HG03442 (cell line): ENCODE measurements at regions not wholly inside any gene's neighbourhood (a gene's known extent, or its start where the extent isn't known, plus 50 kb on each side); places are given as distances from the start of the nearest gene placed in this dataset.
"Not testable (repeated sequence)": the region's sequence is repeated elsewhere in the genome, so short reads cannot be mapped to it uniquely, and the experiment has no call there.

Source experiments
- ATAC-seq: cut with Tn5 transposase; IDR thresholded peaks from one replicate; pipeline ENCODE4 v1.9.1; 2021; ENCODE audit warnings: mild to moderate bottlenecking, moderate library complexity; ENCODE audit not compliant: unreplicated experiment

DNA sequence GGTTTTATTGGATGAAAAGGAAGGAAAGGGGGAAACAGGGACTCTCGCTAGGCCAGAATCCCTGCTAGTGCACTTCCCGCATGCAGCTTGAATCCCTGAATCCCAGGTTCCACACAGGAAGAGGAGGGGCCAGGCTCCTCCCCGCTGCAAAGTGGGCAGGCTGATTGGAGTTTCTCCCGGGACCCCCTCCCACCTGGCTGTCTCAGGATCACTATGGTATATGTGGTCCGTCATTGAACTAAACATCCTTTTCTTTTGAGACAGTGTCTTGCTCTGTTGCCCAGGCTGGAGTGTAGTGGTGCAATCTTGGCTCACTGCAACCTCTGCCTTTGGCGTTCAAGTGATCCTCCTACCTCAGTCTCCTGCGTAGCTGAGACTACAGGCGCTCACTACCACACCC lies 70.7 kb downstream of the FAM50B start:
- ATAC-seq: no peak

DNA sequence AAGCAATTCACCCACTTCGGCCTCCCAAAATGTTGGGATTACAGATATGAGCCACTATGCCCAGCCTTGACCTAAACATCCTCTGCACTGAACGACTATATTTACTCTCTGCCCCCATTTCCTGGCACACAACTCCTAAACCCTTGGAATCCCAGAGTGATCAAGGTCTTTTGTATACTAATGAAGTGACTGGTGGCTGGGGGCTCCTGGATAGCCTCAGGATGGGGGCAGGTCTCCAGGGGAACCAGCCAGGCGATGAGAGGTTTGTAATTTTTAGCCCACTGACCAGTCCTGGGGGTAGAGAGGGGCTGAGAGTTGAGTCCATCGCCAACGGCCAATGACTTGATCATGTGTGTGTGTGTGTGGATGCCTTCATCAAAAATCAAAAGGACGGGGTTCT lies 71.1 kb downstream of the FAM50B start:
- no peak for ATAC-seq

DNA sequence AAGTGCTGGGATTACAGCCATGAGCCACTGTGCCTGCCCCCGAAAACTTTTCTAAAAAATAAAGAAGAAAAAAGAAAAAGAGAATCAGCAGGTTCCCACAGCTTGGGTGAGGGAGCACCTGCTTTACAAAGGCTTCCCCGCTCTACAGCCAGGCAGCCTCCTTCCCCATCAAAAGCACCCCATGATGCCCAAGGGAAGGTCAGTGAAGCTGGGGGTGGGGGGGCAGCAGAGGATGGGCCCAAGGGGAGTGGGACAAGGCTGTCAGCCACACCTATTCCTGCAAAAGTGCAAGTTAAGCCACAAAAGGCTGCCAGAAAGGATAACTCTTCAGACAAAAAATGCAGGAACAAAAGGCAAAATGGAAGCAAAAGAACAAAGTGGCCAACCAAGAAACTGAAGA lies 72.5 kb downstream of the FAM50B start:
- no peak for ATAC-seq

DNA sequence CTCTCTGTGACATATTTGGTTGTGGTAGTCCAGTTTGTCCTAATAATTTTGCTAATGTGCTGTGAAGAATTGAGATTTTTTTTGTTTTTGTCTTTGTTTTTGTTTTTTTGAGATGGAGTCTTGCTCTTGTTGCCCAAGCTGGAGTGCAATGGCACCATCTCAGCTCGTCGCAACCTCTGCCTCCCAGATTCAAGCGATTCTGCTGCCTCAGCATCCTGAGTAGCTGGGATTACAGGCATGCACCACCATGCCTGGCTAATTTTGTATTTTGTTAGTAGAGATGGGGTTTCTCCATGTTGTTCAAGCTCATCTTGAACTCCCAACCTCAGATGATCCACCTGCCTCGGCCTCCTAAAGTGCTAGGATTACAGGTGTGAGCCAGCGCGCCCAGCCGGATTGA lies 73.4 kb downstream of the FAM50B start:
- not testable (repeated sequence) for ATAC-seq

DNA sequence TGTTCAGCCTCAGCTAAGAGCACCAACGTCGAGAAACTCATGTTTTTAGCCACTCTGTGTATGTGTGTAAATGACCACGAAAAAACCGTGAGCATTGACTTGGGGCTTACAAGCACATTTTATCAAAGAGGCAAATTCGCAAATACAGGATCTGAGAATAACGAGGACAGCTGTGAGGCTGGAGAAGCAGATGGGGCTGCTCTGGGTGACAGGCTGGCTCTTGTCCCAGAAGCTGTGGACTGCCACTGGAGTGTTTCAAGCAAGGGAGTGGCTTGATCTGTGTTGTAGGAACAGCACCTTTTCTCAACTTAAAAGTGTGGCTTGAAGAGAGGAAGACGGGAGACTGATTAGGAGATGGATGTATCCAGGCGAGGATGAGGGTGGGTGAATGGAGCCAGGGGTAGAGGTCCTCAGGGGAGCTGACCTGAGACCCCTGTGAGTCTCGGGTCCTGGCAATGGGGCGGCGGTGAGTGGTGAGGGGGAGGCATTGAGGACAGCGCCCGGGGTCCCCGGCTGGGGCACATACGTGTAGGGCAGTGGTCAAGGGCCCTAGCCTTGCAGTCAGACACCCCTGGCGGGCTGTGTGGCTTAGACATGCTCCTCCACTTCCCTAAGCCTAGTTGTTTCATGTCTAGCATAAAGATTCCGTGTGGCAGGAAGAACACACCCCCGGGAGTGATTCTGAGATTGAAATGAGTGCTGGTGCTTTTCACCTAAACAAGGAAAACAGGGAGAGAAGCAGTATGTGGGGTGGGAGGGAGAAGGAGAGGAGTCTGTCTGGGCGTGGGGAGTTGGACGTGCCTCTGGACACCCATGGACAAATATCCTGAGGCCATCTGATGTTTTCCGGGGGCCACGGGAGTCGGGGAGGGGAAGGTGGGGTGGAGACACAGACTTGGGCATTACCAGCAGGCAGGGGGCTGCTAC lies 76.3 kb downstream of the FAM50B start:
- not testable (repeated sequence) for ATAC-seq

DNA sequence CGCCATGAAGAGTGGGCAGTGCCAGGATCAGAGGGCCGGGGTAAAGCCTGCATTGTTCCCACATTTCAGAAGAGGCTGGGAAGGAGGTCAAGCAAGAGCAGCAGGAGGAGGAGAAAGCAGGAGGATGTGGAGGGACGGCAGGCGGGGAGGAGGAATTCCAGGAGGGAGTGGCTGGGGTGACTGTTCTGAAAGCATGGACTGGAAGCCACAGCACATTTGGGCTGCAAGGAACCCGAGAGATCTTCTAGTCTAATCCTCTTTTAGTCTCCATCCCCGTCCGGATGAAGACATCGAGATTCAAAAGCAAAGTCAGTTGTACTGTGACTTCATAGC lies 76.9 kb downstream of the FAM50B start:
- ATAC-seq: no peak

DNA sequence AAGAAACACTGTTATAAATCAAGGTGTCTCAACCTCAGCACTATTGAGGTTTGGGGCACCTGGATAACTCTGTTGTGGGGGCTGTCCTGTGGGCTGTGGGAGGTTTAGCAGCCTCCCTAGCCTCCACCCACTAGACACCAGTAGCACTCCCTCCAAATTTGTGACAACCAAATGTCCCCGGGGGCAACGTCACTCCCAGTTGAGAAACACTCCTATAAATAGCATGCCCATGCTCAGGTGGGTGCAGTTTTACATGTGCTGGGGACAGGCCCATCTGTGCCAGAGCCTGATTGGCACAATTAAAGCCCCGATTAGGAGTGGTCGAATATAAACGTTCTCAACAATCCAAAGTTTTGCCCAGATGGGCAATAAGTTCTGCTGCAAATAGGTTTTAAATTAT lies 78.9 kb downstream of the FAM50B start:
- no peak for ATAC-seq

DNA sequence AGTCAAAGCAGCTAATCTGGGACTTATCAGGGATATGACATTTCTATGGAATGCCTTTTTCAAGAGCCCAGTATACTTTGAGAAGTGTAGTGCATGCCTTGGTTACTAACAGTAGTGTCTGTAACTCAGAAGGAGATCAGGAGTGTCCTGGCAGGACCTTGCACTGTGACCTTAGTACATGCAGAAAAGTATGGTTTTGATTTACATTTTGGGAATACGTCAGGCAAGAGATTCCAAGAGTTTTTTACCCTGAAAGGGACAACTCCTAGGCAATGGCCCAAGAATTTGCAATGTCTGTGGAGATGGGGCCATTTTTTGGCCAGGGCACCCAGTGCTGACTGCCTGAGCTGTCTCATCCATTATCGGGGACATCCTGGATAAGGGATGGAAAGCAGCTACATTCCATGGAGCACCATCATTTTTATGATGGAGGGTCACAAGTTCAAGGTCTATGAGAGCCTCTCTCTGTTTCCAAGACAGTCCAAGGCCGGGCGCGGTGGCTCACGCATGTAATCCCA lies 80.2 kb downstream of the FAM50B start:
- no peak for ATAC-seq

DNA sequence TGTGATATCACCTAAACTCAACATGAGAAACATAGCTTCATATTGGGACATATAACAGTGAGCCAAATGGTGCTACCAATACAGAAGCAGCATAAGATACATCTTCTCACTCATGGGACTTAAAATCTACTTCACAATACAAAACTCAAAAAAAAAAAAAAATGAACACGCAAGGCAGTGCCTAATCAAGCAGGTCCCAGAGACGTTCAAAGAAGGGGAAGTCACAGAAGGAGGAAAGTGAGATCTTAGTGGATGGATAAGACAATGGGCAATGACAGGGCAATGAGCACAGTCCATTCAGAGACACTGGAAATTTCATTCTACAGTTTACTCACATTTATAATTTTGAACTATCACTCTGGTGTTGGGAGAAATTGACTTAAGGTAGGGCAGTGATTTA lies 88.3 kb downstream of the FAM50B start:
- ATAC-seq: no peak

DNA sequence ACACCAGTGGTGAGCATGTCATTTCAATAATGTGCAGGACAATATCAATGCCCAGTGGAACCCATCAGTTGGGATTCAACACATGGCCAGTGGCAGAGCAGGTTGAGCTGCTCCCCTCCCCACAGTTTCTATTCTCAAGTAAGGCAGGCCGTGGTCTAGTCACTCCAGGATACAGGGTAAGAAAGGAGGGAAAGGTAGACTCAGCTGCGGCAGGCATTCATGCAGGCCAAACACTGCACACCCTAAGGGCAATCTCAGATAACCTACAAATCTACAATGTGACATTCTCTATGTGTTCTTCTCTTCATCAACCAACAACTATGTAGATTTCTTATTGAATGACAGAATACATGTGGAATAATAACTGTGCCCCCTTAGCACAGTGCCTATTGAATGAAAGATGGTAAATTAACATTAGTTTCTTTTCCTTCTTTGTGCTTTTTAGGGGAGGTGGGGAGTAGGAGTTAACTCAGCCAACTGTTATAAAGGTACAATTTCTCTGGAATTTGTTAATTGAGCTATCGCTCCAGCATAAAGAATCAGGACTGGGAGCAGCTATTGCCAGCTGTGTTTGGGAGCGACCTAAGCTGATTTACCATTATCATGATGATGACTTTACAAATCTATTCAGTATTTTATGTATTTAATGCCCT lies 89.7 kb downstream of the FAM50B start:
- ATAC-seq: no peak

DNA sequence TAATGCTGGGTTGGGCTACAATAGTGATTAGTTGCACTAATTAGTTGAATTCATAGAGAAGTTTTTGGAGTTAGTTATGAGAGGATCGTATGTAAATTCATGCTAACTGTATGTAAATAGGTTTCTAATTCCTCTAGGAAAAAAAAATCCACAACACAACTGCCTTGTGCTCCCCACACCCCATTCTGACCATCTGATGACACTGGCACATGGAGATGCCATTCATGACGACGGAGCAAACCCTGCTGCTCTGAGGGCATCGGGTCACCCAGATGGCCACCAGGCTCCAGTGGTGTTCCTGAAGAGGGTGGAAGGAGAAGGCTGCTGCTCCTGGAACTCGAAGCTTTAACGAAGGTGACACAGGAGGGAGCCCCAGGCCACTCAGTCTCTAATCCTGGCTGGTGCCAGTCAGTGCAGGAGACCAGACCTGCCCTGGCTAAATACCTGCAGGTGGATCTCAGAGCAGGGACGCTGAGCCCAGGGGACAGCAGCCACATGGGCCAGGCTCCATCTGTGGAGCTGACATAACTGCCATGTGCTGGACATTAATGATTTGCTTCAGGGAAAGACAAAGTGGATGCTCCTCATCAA lies 90.3 kb downstream of the FAM50B start:
- no peak for ATAC-seq

DNA sequence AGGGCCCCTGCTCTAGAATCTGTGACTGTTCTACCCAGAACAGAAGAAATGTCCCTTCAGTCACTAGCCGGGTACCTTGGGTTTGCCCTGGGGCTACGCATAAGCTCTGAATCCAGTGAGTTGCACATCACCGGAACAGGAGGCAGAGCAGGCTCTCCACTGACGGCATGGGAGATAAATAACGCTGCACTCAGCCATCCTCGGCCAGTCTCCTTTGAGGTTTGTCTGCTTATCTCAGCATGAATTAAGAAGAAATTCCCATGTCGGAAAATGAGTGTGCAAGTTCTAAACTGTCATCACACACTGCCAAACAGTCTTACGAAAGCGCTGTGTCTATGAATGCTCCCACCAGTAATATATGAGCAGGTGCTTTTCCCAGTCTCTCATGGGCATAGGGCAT lies 90.8 kb downstream of the FAM50B start:
- ATAC-seq: no peak

DNA sequence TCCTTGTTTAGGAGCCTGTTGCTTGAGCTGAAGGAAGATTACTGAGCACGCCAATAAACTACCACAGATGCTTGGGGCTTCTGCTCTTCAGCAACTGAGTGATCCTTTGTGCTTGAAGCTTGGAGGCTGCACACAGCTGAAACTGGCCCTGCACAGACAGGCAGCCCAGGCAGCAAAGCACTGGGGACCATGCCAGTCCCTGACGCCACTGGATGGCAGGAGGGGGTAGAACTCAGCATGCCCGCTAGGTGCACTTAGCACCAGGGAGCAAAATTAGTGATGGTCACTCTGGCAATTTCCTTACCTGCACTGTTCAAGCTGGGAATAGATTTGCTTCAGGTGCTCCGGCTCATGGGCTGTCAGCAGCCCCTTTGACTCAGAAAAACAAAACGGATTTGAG lies 91.5 kb downstream of the FAM50B start:
- no peak for ATAC-seq

DNA sequence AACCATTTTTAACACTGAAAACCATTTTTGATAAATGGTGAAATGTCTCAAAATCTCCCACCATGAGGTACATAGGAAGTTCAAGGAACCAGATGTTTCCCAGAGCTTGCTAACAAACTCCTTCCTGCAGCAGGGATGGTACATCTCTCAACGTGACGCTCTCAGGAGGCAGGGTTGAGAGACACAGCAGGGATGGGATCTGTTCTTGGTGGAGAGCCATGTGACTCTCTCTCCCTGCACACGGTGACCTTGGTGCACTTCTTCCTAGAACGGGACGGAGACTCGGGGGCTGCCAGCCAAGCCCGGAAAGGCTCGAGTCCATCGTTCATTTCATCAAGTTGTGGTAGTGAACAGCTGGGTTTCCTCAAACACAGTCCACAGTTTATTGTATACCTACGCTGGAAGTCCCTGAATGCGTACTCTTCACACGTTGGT lies 94.2 kb downstream of the FAM50B start:
- ATAC-seq: no peak

DNA sequence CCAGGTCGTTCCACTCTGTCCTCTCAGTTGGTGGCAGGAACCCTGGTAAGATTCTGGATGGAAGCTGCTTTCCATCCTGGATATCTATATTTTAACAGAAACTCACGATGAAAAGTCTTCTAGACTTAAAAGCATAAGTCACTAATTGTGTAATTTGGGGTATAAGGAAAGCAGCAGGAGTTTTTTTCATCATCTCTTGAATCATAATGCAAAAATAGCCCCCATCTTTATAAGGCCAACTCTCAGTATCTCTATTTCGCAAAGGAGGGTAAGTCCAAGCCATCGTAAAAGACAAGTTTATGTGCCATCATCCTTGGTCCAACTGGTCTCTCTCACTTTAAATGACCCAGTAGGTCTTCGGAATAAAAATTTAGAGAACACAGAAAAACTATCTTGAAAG lies 95.1 kb downstream of the FAM50B start:
- ATAC-seq: no peak

DNA sequence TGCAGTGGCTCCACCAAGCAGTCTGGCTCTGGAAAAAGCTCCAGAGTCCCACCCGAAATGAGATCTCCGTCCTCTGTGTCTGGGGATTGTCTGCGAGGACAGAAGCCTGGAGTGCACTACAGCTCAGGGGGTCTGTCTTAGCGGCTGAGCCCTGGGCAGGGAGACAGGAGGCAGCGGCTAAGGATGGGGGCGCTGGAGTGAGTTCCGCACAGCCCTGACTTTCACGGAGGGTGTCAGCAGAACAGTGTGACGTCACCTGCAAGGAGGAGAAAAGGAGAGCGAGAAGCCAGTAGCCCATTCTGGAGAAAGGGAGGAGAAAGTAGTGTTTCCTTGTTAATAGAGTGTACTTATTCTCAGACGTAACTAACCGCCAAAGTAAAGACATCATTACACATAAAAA lies 97.6 kb downstream of the FAM50B start:
- no peak for ATAC-seq

DNA sequence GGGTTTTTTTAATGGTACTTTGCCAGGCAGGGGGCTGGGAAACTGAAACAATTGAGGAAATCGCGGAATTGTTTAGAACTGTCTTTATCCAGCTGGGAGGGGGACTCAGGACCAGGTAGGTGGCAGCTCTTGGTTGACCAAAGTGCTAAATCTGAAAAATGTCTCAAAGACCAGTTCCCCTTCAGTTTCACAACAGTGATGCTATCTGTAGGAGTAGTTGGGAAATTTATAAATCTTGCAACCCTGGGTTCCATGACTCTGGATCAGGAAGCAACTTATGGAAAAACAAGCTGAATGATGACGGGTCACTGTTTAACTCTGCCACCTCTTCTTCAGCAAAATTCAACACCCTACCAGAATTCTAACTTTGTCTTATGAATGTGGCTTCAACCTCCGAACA lies 99.7 kb downstream of the FAM50B start:
- no peak for ATAC-seq

DNA sequence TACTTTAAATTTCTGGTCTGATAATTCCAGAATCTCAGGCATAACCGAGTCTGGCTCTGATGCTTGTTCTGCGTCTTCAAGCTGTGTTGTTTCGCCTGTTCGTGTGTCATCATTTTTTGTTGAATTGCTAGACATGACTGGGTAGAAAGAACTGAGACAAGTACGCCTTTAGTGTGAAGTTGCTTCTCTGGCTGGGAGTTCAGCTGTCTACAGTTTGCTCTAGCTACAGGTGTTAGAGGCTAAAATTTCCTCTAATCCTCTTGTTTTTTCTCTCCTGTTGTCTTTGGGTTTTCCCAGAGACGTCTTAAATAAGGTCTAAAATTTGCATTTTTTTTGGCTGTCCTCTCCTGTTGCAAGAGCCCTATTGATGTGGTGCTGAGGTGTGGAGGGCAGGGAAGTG lies 100.3 kb downstream of the FAM50B start:
- no peak for ATAC-seq

DNA sequence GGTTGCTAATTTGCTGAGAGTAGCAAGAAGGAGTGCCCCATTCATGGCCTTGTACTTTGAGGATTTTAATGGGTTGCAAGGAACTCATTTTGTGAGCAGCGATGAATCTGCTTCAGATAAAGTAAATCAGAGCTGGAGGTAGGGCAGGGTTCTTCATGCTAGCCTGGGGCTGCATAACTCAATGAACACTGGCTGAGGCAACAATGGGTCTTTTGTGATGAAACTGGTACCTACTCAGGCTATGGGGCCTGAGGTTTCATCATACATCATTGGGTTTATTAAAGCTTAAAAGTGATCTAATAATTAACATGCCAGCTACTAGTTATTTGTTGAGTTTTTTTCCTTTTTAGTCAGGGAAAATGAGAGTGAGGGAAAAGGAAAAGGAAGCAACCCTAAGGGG lies 106.9 kb downstream of the FAM50B start:
- ATAC-seq: no peak

DNA sequence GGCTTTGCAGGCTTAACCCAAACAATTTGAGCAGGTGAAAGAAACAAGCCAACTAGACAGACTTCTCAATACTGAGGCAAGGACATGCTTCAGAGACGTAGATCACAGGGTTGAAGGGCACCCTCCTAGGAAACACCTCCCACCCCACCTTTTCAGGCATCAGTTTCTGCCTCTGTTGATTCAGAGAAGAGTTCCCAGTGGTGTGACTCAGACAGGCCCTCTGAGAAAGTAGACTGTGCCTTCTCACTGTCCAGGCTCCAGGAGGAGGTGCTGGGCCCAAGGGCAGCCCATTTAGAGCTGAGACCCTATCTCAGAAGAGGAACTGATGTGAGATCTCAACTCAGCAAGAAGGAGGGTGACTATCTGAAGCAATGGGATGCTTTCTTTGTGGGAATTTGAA lies 108.1 kb downstream of the FAM50B start:
- no peak for ATAC-seq

DNA sequence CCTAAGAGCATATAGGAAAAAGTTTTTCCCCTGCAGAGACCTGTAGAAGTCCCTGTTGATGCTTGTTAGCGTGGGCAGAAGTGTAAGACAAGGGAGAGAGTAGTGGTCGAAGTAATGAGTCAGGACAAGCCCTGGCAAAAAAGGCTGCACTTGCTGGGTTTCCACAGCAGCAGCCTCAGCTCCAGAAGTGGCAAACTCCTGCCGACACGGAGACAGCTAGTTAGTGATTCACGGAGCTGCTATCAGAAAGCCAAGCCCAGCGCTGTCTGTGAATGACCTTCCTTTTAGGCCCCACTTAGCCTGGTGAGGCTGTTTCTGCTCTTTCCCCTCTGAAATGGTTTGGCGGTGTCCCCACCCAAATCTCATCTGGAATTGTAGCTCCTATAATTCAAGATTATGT lies 109.1 kb downstream of the FAM50B start:
- ATAC-seq: no peak

DNA sequence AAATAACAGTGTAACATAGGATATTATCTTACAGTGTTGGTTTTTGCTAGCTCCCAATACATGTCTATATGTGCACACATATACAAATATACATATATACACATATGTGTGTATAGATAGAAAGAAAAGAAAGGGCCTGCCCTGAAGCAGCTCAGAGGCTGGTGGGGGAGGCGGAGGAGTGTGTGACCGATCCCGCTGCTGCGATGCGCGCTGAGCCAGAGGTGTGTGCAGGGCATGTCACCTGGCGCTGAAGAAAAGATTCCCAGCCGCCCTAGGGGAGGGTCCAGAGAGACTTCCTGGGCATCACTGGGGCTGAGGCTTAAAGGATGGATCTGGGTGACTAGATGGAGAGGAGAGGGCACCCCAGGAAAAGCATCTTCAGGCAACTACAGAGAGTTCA lies 110.2 kb downstream of the FAM50B start:
- ATAC-seq: no peak
